ENCODE measurements at regions not wholly inside any gene's neighbourhood (a gene's known extent, or its start where the extent isn't known, plus 50 kb on each side); places are given as distances from the start of the nearest gene placed in this dataset.

DNA sequence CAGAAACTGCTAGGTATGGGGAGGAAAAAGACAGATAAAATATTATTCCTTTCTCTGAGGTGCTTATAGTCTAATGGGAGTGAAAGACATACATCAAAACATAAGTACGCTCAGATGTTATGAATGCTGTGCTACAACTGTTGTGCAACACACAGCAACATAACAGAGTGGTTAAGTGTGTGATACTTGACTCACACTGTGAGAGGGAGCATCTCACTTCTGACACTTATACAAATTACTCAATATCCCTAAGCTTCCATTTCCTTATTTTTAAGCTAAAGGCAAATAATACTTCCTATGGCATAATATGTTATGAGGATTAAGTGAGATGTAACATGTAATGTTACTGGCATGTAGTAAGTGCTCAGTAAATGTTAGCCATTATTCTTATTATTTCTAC lies 110.6 kb upstream of the FER start:
- no peak for TF ChIP-seq POLR2A (IDR thresholded peaks at IDR 0.05)
- TF ChIP-seq, protein P1, sequence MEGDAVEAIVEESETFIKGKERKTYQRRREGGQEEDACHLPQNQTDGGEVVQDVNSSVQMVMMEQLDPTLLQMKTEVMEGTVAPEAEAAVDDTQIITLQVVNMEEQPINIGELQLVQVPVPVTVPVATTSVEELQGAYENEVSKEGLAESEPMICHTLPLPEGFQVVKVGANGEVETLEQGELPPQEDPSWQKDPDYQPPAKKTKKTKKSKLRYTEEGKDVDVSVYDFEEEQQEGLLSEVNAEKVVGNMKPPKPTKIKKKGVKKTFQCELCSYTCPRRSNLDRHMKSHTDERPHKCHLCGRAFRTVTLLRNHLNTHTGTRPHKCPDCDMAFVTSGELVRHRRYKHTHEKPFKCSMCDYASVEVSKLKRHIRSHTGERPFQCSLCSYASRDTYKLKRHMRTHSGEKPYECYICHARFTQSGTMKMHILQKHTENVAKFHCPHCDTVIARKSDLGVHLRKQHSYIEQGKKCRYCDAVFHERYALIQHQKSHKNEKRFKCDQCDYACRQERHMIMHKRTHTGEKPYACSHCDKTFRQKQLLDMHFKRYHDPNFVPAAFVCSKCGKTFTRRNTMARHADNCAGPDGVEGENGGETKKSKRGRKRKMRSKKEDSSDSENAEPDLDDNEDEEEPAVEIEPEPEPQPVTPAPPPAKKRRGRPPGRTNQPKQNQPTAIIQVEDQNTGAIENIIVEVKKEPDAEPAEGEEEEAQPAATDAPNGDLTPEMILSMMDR (IDR thresholded peaks at IDR 0.05) = no peak
- Histone ChIP-seq H3K36me3 (no peaks in the 10 kb centered on the region), H3K4me1 (no peaks in the 10 kb centered on the region), H3K4me3 (no peak overlapping the region), H3K9me3 (no peaks in the 10 kb centered on the region), H3K27ac (no peak overlapping the region), H3K27me3 (no peaks in the 10 kb centered on the region)
- intact Hi-C loops (cut with DNase I; ENCODE audit: low total_unique reads) = no loop called here
- no peak for DNase-seq

DNA sequence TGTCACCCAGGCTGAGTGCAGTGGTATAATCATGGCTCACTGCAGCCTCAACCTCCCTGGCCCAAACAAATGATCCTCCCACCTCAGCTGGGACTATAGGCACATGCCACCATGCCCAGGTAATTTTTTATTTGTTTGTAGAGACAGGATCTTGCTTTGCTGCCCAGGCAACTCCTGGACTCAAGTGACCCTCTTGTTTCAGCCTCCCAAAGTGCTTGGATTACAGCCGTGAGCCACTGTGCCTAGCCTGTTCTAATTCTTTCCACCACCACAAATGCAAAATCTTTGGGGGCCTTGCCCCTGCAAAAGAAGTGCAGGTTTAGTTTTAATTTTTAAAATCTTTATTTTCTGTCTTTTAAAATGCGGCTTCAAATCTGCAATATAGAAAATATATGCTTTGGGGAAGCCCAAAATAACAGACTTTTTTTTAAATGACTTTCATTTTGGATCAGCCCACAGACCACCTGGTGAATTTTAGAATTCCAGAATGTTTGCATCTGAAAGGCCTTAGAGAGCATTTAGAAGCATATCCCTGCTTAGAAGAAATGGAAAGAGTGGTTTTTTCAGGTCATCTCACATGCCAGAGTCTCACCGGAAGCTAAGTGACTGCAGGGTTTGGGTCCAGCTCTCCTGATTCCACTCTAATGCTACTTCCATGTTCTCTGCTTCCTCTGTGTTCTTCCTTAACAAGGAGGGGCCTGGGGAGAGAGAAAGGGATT lies 111.4 kb upstream of the FER start:
- H3K36me3 ChIP-seq = no peaks in the 10 kb centered on the region
- intact Hi-C loops (cut with DNase I; ENCODE audit: low total_unique reads) = no loop called here
- H3K4me1 ChIP-seq = no peaks in the 10 kb centered on the region
- H3K27ac ChIP-seq = no peak overlapping the region
- no peak for TF ChIP-seq POLR2A (IDR thresholded peaks at IDR 0.05)
- TF ChIP-seq, protein P1 (IDR thresholded peaks at IDR 0.05) = no peak
- no peaks in the 10 kb centered on the region for H3K9me3 ChIP-seq
- H3K27me3 ChIP-seq = no peaks in the 10 kb centered on the region
- no peak overlapping the region for H3K4me3 ChIP-seq
- DNase-seq = no peak

DNA sequence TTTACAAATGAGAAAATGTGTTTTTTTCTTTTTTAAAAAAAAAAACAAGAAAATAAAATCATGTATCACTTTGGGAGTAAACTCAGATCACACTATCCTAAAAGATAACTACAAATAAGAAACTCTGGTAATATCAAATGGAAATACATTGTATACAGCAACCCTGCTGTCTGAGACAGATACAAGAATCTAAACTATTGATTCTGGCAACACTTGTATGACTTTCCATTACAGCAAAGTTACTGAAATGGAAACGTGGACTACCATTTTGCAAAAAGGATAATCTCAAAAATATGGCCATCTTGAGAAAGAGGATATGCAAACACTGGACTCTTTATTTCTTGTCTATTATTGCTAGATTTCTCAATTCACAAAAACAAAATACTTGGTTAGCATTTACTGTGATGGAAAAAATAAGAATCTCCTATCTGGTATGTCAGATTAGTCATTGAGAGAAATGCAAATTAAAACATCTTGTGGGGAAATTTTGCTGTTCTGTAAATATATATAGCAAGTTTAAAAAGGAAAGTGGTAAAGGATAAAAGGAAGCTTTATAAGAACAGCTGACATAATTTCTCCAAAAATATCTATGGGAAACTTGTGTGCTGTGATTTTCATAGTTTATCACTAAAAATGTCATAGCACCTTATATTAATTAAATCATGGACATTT lies 112.9 kb upstream of the FER start:
- H3K36me3 ChIP-seq = no peaks in the 10 kb centered on the region
- H3K4me1 ChIP-seq = no peaks in the 10 kb centered on the region
- H3K27me3 ChIP-seq = no peaks in the 10 kb centered on the region
- no peak for TF ChIP-seq POLR2A (IDR thresholded peaks at IDR 0.05)
- TF ChIP-seq, protein P1 (IDR thresholded peaks at IDR 0.05) = no peak
- no peaks in the 10 kb centered on the region for H3K9me3 ChIP-seq
- DNase-seq = no peak
- intact Hi-C loops (cut with DNase I; ENCODE audit: low total_unique reads) = no loop called here
- no peak overlapping the region for H3K4me3 ChIP-seq
- H3K27ac ChIP-seq = no peak overlapping the region

DNA sequence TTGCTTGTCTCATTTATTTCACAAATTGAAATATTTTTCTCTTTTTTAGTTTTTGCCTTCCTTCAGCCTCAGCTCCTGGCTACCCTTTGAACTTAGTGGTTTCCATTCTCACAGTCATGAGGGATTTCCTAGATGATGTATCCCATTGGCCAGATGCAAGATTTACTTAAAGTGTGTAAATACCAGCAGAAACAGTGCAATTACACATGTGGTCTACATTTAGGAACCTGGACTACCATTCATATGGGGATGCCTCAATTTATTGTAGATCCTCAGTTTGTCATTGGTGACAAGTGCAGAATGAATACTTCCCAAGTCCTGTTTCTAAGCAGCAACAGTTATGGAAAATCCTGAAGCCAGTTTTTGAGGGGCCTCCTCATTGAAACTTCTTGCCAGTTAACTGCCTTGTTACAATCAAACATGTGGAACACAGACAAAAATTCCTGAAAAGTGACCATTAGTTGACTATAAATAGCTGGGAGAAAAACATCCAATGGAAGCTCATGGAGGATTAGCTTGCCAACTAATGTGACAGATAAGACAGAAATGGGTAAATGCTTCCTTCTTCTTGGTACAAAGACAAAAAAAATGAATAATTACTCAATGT lies 113.6 kb upstream of the FER start:
- no peak for DNase-seq
- no peaks in the 10 kb centered on the region for H3K36me3 ChIP-seq
- no peak overlapping the region for H3K27ac ChIP-seq
- H3K4me3 ChIP-seq = no peak overlapping the region
- no peak for TF ChIP-seq POLR2A (IDR thresholded peaks at IDR 0.05)
- TF ChIP-seq, protein P1 (IDR thresholded peaks at IDR 0.05) = no peak
- no peaks in the 10 kb centered on the region for H3K4me1 ChIP-seq
- intact Hi-C loops (cut with DNase I; ENCODE audit: low total_unique reads) = no loop called here
- H3K9me3 ChIP-seq = no peaks in the 10 kb centered on the region
- no peaks in the 10 kb centered on the region for H3K27me3 ChIP-seq
